ENCODE measurements at regions not wholly inside any gene's neighbourhood (a gene's known extent, or its start where the extent isn't known, plus 50 kb on each side); places are given as distances from the start of the nearest gene placed in this dataset.

- H3K9me3 ChIP-seq: no peaks in the 10 kb centered on the region
- H3K4me3 ChIP-seq: no peak overlapping the region
- no peaks in the 10 kb centered on the region for H3K36me3 ChIP-seq
- no peaks in the 10 kb centered on the region for H3K27me3 ChIP-seq
- TF ChIP-seq, protein P1, sequence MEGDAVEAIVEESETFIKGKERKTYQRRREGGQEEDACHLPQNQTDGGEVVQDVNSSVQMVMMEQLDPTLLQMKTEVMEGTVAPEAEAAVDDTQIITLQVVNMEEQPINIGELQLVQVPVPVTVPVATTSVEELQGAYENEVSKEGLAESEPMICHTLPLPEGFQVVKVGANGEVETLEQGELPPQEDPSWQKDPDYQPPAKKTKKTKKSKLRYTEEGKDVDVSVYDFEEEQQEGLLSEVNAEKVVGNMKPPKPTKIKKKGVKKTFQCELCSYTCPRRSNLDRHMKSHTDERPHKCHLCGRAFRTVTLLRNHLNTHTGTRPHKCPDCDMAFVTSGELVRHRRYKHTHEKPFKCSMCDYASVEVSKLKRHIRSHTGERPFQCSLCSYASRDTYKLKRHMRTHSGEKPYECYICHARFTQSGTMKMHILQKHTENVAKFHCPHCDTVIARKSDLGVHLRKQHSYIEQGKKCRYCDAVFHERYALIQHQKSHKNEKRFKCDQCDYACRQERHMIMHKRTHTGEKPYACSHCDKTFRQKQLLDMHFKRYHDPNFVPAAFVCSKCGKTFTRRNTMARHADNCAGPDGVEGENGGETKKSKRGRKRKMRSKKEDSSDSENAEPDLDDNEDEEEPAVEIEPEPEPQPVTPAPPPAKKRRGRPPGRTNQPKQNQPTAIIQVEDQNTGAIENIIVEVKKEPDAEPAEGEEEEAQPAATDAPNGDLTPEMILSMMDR (IDR thresholded peaks at IDR 0.05): no peak
- no peak for TF ChIP-seq POLR2A (IDR thresholded peaks at IDR 0.05)
- no peak overlapping the region for H3K27ac ChIP-seq
- no peaks in the 10 kb centered on the region for H3K4me1 ChIP-seq
- DNase-seq: no peak
Observed at GRCh38 chr10:61346796-61347413, 106.3 kb downstream of the TMEM26 start.

GRCh38 chr10:61343796-61344195, 109.4 kb downstream of the TMEM26 start:
- Histone ChIP-seq H3K4me3 (no peak overlapping the region), H3K4me1 (no peaks in the 10 kb centered on the region), H3K27ac (no peak overlapping the region), H3K9me3 (no peaks in the 10 kb centered on the region), H3K36me3 (no peaks in the 10 kb centered on the region), H3K27me3 (no peaks in the 10 kb centered on the region)
- TF ChIP-seq, protein P1 (IDR thresholded peaks at IDR 0.05): no peak
- TF ChIP-seq POLR2A (IDR thresholded peaks at IDR 0.05): no peak
- no peak for DNase-seq

DNA sequence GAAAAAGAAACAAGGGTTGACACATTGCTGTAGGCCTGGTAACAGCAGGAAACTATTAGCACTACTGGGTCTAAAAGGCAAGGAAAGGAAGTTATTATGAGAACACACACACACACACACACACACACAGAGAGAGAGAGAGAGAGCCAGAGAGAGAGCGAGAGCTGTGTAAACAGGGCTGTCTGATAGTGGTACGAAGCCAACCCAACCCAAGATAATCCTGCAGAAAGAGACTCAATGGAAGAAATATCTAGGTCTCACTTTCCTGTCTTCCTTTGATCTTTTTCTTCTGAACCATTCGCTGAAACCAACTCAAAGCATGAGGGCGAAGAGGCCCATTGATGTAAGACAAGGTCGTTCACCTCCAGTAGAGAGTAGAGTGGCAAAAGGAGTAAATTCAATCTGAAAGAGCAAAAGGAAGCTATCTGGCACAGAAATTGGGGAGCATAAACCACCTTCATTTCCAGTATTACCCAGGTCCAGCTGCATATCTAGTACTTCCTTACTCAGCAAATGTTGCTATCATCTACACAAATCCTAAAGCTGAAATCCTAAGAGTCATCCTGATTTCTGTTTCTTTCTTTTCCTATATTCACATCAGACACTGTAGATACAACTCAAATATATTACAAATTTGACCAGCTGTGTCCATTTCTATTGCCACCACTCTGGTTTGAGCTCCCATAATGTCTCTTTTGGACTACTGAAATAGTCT, 110.2 kb downstream of the TMEM26 start:
- Histone ChIP-seq H3K27me3 (no peaks in the 10 kb centered on the region), H3K9me3 (no peaks in the 10 kb centered on the region), H3K4me3 (no peak overlapping the region), H3K27ac (no peak overlapping the region), H3K4me1 (no peaks in the 10 kb centered on the region), H3K36me3 (no peaks in the 10 kb centered on the region)
- no peak for DNase-seq
- no peak for TF ChIP-seq POLR2A (IDR thresholded peaks at IDR 0.05)
- TF ChIP-seq, protein P1 (IDR thresholded peaks at IDR 0.05): no peak

DNA sequence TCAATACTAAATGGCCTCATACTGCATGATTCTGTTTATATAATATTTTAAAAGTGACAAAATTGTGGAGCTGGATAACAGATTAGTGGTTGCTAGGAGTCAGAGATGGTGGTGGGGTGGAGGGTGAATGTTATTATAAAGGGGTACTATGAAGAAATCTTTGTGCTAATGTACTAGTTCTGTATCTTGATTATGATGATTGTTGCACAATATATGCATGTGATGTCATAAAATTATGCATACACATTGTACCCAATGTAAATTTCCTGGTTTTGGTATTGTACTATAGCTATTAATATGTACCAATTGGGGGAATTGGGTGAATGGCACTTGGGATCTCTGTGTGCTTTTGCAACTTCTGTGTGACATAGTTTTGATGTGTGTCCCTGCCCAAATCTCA, 112.2 kb downstream of the TMEM26 start:
- H3K4me1 ChIP-seq: no peaks in the 10 kb centered on the region
- no peaks in the 10 kb centered on the region for H3K9me3 ChIP-seq
- H3K4me3 ChIP-seq: no peak overlapping the region
- H3K36me3 ChIP-seq: no peaks in the 10 kb centered on the region
- H3K27ac ChIP-seq: no peak overlapping the region
- no peak for DNase-seq
- no peaks in the 10 kb centered on the region for H3K27me3 ChIP-seq
- TF ChIP-seq POLR2A (IDR thresholded peaks at IDR 0.05): no peak
- TF ChIP-seq, protein P1 (IDR thresholded peaks at IDR 0.05): no peak

DNA sequence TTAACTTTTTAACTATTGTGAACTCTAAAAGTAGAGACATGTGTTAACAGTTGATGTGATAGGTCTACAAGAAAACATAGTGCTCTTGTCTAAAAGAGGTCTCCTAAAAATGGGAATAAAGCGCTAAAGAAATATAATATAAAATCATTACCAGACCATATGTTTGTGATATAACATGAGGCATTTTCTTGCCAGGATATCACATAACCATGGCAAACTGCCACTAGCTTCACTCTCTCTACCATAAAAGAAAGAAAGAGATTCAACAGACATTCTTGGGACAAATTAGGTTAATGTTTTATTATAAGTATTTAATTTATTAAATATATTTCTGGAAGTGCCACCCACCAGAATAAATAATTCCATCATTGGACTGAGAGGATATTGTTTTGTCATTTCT, 115.0 kb downstream of the TMEM26 start:
- H3K27ac ChIP-seq: no peak overlapping the region
- H3K9me3 ChIP-seq: no peaks in the 10 kb centered on the region
- no peaks in the 10 kb centered on the region for H3K27me3 ChIP-seq
- DNase-seq: no peak
- H3K4me1 ChIP-seq: no peaks in the 10 kb centered on the region
- TF ChIP-seq, protein P1 (IDR thresholded peaks at IDR 0.05): no peak
- TF ChIP-seq POLR2A (IDR thresholded peaks at IDR 0.05): no peak
- no peaks in the 10 kb centered on the region for H3K36me3 ChIP-seq
- no peak overlapping the region for H3K4me3 ChIP-seq

Data from Peyer's patch (tissue), 4 donors.